Stimulated activated CD8-positive, alpha-beta memory T cell treated with anti-CD3 and anti-CD28 coated beads, Interleukin-2, amount 100 ng/mL, for 1 hour (primary cell): ENCODE measurements at regions not wholly inside any gene's neighbourhood (a gene's known extent, or its start where the extent isn't known, plus 50 kb on each side); places are given as distances from the start of the nearest gene placed in this dataset.
"Not testable (repeated sequence)": the region's sequence is repeated elsewhere in the genome, so short reads cannot be mapped to it uniquely, and the experiment has no call there.

Source experiments
- DNase-seq, 2 donors: peaks; one replicate each; pipeline ENCODE4 v3.0.0-alpha.2; 2020; ENCODE audit warnings: low read depth in 2 of 2

DNA sequence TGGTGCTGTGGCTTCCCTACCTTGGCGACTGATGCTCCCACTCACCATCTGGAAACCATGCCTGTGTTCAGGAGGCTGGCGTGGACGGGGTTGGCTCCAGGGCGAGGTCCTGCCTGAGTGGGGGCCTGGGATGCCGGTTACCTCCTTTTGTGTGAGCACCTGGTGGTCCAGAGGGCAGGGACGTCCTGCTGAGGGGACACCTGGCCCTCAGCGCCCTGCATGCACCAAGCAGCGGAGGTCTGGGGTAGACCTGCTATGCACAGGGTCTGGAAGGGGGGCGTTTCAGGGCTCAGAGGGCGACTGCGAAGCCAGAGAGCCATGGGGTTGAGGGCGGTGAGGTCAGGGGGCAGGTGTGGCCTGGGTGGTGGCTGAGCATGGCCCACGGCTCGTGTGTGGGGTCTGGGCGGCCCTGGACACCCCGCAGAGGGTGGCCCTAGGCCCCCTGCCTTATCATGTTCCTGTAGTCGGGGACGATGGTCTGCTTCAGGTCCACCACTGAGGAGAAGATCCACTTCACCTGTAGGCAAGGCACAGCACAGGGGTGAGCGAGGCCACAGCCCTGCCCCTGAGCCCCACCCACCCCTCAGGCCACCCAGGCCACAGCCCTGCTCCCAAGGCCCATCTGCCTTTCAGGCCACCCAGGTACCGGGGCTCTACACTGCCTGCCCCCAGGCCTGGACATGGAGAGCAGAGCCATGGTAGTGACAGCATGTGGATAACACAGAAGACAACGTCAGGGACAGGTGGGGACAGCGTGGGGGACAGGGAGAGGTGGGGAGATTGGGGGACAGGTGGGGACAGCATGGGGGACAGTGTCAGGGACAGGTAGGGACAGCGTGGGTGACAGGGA is 95.3 kb downstream of the TMEM121 start:
- DNase-seq = not testable (repeated sequence)

DNA sequence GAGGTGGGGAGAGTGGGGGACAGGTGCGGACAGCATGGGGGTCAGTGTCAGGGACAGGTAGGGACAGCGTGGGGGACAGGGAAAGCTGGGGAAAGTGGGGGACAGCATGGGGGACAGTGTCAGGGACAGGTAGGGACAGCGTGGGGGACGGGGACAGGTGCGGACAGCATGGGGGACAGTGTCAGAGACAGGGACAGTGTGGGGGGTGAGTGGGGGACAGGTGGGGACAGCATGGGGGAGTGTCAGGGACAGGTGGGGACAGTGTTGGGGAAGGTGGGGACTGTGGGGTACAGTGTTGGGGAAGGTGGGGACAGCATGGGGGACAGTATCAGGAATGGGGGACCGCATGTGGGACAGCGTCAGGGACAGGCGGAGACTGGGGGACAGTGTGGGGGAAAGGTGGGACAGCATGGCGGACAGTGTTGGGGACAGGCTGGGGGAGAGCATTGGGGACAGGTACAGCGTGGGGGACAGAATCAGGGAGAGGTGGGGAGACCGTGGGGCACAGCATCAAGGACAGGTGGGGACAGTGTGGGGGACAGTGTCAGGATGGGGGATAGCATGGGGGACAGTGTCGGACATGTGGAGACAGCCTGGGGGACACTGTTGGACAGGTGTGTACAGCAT is 96.1 kb downstream of the TMEM121 start:
- DNase-seq = no peak

DNA sequence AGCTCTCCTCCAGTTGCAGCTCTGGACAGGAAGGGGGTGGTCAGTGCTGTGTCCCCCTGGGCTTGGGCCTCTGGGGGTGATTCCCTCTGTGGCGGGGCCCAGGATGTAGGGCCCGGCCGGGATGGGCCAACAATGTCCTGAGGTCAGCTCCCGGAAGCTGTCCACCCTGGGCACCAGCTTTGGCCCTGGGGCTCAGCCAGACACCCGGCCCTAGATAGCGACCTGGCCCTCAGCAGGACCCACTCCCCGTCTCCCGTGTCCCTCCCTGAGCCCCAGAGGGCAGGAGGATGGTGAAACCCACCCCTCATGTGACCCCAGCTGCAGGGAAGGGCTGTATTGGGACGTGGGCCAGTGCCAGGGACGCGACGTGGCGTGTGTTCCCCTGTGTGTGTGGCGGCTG is 96.8 kb downstream of the TMEM121 start:
- not testable (repeated sequence) for DNase-seq

DNA sequence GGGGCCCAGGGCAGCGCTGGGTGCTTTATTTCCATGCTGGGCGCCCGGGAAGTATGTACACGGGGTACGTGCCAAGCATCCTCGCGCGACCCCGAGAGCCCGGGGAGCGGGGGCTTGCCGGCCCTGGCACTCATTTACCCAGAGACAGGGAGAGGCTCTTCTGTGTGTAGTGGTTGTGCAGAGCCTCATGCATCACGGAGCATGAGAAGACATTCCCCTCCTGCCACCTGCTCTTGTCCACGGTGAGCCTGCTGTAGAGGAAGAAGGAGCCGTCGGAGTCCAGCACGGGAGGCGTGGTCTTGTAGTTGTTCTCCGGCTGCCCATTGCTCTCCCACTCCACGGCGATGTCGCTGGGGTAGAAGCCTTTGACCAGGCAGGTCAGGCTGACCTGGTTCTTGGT is 98.0 kb downstream of the TMEM121 start:
- not testable (repeated sequence) for DNase-seq

DNA sequence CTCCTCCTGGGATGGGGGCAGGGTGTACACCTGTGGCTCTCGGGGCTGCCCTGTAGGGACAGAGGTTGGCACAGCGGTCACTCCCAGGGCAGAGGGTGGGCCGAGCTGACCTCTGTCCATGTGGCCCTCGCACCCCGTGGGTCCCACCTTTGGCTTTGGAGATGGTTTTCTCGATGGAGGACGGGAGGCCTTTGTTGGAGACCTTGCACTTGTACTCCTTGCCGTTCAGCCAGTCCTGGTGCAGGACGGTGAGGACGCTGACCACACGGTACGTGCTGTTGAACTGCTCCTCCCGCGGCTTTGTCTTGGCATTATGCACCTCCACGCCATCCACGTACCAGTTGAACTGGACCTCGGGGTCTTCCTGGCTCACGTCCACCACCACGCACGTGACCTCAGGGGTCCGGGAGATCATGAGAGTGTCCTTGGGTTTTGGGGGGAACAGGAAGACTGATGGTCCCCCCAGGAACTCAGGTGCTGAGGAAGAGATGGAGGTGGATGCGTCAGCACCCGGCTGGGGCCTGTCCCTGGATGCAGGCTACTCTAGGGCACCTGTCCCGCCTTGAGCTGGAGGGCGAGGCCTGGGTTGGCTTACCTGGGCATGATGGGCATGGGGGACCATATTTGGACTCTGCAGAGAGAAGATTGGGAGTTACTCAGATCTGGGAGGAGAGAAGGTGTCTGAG is 98.5 kb downstream of the TMEM121 start:
- DNase-seq = not testable (repeated sequence)

DNA sequence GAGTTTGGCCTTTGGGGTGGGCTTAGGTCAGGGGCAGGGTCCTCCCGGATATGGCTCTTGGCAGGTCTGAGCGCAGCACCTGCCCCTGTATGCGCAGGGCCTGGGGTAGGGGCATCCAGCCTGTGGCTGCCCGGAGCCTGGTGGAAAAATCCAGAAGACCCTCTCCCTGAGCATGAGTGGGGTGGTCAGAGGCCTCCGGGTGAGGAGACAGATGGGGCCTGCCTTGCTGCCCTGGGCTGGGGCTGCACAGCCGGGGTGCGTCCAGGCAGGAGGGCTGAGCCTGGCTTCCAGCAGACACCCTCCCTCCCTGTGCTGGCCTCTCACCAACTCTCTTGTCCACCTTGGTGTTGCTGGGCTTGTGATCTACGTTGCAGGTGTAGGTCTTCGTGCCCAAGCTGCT is 99.1 kb downstream of the TMEM121 start:
- not testable (repeated sequence) for DNase-seq

DNA sequence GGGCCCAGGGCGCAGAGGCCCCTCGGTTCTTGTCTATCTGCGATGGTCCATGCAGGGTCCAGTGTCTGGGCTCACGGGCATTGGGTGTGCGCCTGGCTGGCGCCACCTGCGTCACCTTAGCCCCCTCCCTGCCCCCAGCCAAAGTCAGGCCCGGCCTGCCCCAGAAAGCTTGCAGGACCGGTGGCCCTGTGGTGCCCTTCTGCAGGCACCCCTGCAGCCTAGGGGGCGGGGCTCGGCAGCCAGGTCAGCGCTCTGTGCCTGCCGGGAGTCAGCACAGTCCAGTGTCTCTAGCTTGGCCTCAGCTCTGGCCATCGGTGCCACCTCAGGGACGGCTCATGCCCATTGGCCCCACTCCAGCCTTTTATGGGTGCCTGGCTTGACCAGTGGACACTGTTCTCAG is 99.7 kb downstream of the TMEM121 start:
- not testable (repeated sequence) for DNase-seq

DNA sequence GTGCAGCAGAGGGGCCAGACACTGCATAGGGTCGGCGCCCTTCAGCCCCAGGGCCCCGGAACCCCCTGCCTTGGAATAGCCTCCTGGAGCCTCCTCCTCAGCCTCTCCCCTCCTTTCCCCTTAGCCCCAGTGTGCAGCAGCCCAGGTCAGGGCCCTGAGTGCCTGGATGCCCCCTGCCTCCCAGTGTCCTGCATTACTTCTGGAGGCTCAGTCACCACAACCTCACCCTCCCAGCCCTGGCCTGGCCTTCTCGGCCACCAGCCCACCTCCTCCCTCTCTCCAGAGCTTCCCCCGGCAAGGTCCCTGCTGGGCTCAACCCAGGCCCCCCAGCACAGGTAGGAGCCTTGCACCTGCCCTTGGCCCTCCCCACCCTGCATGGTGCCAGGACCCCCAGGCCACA is 100.3 kb downstream of the TMEM121 start:
- DNase-seq = not testable (repeated sequence)

DNA sequence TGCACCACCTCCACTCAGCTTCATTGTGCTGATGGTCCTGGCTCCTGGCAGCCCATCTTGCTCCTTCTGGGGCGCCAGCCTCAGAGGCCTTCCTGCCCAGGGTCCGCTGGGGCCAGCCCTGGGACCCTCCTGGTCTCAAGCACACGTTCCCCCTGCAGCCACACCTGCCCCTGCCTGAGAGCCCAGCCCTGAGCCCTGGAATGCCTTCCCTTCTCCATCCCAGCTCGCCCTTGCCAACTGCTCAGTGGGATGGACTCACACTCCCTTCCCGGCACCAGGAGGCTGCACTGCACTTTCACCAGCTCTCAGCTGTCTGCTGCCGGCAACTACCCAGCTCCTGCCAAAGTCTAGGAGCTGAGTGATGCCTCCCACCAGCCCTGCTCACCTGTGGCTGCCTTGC is 100.9 kb downstream of the TMEM121 start:
- not testable (repeated sequence) for DNase-seq

DNA sequence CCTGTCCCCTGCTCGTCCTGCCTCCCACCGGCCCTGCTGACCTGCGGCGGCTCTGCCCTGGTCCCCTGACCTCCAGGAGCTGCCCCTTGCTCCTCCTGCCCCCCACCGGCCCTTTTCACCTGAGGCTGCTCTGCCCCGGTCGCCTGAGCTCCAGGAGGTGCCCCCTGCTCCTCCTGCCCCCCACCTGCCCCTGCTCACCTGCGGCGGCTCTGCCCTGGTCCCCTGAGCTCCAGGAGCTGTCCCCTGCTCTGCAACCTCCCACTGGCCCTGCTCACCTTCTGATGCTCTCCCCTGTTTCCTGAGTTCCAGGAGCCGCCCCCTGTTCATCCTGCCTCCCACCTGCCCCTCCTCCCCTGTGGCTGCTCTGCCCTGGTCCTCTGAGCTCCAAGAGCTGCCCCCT is 101.3 kb downstream of the TMEM121 start:
- no peak for DNase-seq

DNA sequence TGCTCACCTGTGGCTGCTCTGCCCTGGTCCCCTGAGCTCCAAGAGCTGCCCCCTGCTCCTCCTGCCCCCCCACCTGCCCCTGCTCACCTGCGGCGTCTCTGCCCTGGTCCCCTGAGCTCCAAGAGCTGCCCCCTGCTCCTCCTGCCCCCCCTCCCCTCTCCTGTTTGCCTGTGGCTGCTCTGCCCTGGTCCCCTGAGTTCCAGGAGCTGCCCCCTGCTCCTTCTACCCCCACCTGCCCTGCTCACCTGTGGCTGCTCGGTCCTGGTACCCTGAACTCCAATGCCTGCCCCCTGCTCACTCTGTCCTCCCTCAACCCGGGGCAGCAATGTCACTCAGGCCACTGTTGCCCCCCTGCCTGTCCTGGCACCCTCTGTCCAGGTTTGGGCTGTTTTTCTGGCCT is 101.7 kb downstream of the TMEM121 start:
- not testable (repeated sequence) for DNase-seq

DNA sequence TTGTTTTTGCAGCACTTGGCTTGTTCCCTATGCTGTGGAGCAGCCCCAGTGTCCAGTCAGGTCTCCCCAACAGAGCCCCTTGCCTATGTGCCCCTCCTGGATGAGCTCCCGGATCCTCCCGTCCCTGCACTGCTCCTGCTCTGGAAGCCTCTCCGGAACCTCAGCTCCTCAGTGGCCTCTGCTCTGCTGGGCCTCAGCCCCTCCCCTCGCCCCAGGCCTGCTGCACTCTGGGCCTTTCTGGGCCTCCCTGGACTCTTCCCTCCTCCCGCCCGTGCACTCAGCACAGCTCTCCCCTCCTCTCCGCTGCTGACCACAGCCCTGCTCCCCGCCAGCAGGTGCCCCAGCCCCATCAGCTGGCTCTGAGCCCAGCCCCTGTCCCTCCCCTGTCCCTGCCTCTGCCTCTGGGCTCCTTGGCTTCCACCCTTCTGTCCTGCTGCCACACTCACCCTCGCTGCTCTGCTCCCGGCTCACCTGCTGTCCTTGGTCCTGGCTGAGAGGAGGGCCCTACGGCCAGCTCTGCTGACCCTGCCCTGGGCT is 102.2 kb downstream of the TMEM121 start:
- not testable (repeated sequence) for DNase-seq

DNA sequence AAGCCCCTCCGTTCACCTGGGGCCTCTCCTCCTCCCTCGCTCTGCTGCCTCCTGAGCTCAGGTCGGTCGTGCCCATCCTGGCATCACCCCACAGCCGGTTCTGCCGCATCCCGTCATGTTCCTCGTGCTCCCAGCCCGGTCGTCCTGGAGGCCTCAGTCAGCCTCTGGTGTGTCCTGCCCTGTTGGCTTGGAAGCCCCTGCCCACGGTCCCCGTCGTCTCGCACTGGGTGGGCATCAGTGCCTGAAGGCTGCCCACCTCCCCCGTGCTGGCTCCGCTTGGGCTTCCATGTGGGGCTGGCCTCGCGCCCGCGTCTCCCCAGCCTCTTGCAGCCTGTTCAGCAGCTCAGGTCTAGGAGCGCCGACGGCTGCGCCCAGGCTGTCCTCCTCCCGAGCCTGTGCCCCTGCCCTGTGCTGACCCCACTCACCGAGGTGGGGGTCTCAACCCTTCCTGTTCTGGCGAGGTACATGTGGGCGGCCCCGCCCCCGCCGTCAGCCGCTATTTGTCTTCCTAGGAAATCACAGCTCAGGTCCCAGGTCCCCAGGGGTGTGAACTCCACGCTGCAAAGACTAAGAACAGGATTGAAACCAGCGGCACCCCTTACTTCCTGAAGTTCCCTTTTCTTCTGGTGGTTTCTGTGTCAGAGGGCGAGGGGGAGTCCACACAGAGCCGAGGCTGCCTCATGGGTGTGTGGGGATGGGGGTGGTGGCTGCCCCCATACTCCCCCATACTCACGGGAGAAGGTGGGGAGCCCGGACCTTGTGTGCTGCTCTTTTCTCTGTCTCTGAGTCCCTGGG is 102.9 kb downstream of the TMEM121 start:
- DNase-seq = not testable (repeated sequence)

DNA sequence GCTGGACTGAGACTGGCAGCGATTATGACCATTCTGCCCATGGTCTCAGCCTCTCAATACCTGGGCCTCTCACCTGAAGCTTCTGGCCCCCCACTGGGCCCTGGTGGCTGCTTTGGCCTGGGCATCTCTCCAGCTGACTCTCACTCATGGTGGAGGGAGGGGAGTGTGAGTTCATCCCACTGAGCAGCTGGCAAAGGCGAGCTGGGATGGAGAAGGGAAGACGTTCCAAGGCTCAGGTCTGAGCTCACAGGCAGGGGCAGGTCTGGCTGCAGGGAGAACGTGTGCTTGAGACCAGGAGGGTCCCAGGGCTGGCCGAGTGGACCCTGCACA is 103.5 kb downstream of the TMEM121 start:
- no peak for DNase-seq

DNA sequence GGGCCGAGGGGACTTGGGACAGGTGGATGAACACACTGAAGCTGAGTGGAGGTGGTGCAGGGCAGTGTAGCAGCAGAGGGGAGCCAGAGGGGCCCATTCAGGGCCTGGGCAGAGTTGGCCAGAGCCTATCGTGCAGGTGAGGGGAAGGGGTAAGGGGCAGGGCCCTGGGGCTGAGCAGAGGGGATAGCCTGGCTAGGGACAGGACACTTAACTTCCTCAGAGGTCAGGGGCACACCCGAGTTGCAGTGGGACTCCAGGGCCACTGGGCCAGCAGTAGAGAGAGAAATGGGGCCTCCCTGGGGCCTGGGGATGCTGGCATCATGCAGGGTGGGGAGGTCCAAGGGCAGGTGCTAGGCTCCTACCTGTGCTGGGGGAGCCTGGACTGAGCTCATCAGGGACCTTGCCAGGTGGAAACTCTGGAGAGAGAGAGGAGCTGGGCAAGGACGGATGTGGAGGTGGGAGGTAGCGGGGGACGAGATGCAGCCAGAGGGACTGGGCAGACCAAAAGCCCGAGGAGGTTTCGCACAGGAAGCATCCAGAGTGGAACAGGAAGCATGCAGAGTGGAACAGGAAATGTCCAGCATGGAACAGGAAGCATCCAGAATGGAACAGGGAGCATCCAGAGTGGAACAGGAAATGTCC is 104.0 kb downstream of the TMEM121 start:
- not testable (repeated sequence) for DNase-seq

DNA sequence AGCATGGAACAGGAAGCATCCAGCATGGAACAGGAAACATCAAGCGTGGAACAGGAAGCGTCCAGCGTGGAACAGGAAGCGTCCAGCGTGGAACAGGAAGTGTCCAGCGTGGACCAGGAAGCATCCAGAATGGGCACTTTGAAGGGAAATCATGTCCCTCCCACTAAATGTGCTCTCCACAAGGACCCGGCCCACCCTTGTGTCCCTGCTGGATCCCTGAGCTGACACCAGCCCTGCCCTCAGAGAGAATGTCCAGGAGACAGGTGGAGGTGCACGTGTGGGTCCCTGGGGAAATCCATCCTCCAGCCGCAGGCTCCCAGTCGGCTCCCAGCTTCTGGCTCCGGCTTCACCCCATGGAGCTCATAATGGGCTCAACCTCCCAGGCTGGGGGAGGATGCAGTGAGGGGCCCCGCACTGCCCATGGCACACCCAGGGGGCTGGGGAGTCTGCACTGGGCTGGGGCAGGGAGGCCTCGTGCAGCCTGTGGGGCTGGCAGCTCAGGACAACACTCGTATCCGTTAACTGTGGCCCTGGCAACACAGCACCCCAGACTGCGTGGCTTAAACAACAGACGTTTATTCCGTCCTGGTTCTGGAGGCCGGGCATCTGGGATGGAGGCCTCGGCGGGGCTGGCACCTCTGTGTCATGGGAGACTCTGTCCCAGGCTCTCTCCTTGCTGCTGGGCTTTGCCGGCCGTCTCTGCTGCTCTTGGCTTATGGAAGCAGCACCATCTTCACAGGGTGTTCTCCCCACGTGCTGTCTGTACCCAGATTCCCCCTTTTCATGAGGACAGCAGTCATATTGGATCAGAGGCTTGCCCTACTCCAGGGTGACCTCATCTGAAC is 104.8 kb downstream of the TMEM121 start:
- DNase-seq = not testable (repeated sequence)

DNA sequence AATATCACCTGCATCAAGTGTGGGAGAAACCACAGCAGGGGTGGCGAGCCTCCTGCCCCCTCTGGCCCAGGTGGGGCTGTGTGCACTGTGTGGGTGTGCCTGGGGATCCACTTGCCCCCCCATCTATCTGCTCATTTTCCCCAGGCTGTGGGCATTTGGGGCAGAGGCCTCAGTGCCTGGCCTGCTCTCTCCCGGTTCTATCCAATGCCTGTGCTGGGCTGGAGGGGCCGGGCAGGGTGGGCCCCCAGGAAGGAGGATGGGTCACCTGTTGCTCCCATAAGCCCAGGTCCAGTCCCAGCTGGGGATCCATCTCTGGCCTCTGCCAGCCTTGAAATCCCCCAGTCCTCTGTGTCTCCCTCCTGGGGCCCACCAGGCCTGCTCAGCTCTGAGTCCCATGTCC is 105.6 kb downstream of the TMEM121 start:
- no peak for DNase-seq

DNA sequence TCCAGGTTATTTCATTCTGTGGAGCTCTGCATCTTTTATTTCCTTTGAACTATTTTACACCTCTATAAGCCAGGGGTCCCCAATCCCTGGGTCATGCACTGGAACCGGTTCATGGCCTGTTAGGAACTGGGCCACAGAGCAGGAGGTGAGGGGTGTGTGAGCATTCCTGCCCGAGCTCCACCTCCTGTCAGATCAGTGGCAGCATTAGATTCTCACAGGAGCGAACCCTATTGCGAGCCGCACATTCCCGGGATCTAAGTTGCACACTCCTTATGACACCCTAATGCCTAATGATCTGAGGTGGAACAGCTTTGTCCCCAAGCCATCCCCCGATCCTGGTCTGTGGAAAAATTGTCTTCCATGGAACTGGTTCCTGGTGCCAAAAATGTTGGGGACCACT is 107.2 kb downstream of the TMEM121 start:
- not testable (repeated sequence) for DNase-seq

DNA sequence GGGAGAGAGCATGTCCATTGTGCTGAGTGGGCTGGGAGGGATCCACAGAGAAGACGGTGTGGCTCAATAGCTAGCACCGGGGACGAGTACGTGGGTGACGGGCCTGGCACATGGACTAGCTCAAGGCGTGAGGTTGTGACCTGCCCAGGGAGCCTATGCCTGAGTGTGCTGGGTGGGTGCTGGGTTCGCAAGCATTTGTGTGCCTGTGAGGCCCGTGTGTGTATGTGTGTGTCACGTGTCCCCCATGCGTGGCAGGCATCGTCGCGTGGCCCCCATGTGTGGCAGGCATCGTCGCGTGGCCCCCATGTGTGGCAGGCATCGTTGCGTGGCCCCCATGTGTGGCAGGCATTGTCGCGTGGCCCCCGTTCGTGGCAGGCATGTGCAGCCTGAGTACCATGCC is 109.2 kb downstream of the TMEM121 start:
- no peak for DNase-seq

DNA sequence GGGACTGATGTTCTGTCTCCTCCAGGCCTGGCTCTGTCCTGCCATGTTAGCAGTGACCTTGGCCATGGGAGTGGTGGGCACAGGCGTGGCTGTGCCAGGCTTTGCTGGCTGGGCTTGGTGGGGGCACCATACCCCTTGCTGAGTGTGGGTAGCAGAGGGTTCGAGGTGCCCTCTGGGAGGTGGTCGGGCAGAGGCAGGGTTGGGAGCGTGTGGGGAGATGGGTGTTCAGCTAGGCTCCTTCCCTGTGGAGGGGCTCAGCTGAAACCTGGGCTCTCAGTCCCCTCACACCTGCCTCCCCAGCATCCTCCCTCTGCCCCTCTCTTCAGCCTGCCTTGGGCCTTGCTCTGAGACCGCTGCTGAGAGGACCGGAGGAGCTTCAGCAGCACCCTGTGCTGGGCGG is 109.6 kb downstream of the TMEM121 start:
- not testable (repeated sequence) for DNase-seq
